Amniotic stem cell (primary cell): ENCODE measurements at regions not wholly inside any gene's neighbourhood (a gene's known extent, or its start where the extent isn't known, plus 50 kb on each side); places are given as distances from the start of the nearest gene placed in this dataset.

Source experiments
- DNase-seq: peaks from one replicate; lab custom pipeline; 2025; lab: John Stamatoyannopoulos, UW

DNA sequence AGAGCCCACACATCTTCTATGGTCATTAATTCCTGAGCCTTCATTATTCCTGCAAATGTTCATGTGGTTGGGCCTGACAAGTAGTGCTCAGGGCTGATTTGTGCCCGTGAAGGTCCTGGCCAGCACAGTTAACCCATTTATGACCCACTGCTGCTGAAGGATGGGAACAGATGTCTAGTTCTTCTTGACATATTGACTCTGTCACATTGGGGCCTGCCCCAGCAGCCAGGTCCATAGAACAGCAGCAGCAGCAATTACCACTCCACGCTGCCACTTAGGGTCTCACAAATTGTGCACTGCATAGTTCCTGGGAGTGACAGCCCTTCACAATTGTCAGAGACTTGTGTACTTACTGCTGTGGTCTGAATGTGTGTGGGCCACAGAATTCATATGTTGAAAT, 442.3 kb upstream of the RGPD4 start:
- DNase-seq: no peak

GRCh38 chr2:107385921-107386320, 440.8 kb upstream of the RGPD4 start:
- no peak for DNase-seq

- DNase-seq: no peak
These were observed 434.4 kb upstream of the RGPD4 start for GRCh38 chr2:107392241-107392704.

DNA sequence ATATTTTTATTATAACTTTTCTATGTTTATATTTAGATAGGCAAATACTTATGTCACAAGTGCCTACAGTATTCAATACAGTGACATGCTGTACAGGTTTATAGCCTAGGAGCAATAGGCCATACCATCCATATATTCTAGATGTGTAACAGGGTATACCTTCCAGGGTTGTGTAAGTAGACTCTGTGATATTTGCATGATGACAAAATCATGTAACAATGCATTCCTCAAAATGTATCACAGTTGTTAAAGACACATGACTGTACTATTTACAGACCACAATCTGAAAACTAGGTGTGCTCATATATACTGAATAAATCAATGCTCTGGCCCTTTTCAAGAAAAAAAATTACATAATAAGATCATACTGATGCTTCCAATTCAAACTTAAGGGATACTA, 433.2 kb upstream of the RGPD4 start:
- no peak for DNase-seq

DNA sequence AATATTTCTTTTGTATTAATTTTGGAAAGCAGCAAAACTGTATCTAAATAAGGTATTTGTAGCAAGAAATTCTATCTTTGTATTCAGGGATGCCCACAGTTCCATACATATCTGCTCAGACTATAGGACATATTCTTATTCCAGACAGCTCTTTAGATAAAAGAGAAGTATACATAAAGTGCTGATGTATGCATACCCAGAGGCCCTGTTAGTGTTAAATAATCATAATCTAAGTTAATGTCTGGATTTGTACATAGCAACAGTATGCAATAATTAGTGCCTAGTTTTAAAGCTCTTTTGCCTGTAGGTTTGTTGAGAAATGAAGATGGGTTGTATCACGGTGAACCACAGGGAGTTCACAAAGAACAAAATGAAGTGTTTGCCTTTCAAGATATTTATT, 428.0 kb upstream of the RGPD4 start:
- no peak for DNase-seq

DNA sequence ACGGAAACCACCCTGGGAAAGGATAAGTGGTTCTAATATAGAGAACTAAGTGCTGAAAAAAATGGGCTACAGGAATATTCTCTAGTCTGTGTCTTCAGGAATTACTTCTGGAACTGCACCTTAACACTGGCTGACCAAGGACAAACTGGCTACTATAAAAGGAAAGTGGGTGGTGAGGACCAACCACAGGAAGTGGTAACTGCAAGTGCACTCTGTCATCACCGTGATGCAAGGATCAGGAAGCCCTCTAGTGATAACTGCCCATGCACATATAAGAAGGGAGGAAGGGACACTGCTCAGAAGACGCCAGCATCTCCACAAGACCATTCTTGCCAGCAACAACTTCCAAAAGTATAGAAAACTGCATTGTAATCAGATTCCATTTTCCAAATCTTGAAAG, 424.4 kb upstream of the RGPD4 start:
- DNase-seq: no peak

GRCh38 chr2:107405261-107405660, 421.4 kb upstream of the RGPD4 start:
- DNase-seq: no peak

DNA sequence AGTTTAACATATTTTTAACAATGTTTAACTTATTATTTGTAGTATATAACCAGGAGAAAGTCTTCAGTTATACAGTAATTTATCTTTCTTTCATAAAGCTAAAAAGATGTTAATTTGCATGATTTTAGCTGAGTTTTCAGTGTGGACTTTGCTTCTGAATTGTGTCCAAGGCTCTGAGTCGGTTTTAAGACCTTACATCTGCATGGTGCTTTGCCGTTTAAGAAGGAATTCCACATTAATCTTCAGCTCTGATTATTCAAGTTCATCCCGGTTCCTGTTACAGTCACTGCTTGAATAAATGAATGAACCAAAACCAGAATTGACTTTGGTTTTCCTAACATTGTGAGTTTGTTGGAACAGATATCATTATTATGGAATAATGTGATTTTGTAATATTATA, 419.7 kb upstream of the RGPD4 start:
- DNase-seq: no peak

DNA sequence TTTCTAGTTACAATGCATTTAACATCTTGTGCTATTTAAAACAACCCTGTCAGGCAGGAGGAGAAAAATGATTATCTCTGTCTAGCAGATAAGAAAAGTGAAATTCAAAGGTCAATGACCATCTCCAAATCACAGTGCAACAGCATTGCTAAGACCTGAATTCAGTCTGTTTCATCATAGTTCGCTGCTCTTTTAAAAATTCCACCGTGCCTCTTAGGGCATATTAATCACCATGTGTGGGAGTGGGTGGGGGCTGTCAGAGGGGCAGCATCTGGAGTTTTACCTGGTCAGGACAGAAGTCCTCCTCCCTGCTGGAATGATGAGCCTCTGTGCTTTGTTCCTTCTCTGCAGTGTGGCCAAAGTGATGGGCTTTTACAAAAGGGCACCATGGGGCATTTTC, 418.7 kb upstream of the RGPD4 start:
- no peak for DNase-seq

DNA sequence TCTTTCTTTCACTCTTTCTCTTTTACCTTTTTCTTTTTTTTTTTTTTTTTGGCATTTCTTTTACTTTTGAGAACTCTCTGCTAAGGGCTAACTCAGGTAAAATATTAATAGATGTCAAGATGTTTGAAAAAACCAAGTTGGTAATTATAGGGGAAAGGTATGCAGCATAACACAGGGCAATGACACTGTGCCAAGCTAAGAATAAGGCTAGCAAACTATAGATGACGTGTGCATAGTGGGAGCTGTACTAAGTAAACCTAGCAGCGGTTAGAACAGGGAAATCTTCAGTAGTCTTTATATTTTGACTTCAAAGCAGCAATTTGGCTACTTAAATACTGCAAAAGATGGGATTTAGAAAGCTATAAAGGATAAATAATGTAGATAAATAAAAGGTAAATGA, 415.4 kb upstream of the RGPD4 start:
- no peak for DNase-seq

GRCh38 chr2:107412209-107412904, 414.3 kb upstream of the RGPD4 start:
- DNase-seq: no peak

GRCh38 chr2:107412981-107413380, 413.7 kb upstream of the RGPD4 start:
- DNase-seq: no peak

GRCh38 chr2:107414376-107414775, 412.3 kb upstream of the RGPD4 start:
- DNase-seq: no peak

- no peak for DNase-seq
These were observed 408.0 kb upstream of the RGPD4 start for GRCh38 chr2:107418708-107419107.

GRCh38 chr2:107419191-107419590, 407.5 kb upstream of the RGPD4 start:
- DNase-seq: no peak

- DNase-seq: no peak
These were observed 397.9 kb upstream of the RGPD4 start for GRCh38 chr2:107428781-107429180.

- DNase-seq: no peak
These were observed 396.7 kb upstream of the RGPD4 start for GRCh38 chr2:107430006-107430405.

GRCh38 chr2:107430596-107431266, 396.0 kb upstream of the RGPD4 start:
- no peak for DNase-seq

DNA sequence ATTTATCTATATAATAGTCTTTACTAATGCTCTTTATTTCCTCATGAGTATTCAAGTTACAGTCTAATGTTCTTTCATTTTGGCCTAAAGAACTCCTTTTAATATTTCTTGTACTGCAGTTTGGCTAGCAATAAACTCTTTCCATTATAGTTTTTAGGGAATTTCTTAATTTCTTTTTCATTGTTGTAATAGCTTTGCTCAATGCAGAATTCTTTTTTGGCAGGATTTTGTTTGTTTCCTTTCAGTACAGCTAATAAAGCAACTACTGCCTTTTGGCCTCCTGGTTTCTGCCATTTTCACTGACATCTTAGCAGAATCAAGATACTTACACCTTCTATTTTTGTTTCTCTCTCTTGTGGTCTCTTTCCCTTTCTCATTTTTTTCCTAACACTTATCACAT, 390.4 kb upstream of the RGPD4 start:
- no peak for DNase-seq

- no peak for DNase-seq
These were observed 389.4 kb upstream of the RGPD4 start for GRCh38 chr2:107437265-107437664.

DNA sequence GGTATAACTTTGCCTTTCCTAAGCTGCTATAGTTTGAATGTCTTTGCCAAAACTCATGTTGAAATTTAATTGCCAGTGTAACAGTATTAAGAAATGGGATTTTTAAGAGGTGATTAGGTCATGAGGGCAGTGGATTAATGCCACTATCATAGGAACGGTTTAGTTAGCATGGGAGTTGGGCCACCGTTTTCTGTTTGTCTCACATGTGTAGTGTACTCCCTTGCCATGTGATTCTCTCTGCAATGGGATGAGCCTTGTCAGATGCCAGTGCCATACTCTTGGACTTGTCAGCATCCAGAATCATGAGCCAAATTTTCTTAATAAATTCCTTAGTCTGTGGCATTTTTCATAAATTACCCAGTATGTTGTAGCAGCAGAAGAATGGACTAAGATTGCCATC, 388.9 kb upstream of the RGPD4 start:
- DNase-seq: no peak

GRCh38 chr2:107448160-107448559, 378.5 kb upstream of the RGPD4 start:
- DNase-seq: no peak

- DNase-seq: no peak
These were observed 365.4 kb upstream of the RGPD4 start for GRCh38 chr2:107461301-107461700.

DNA sequence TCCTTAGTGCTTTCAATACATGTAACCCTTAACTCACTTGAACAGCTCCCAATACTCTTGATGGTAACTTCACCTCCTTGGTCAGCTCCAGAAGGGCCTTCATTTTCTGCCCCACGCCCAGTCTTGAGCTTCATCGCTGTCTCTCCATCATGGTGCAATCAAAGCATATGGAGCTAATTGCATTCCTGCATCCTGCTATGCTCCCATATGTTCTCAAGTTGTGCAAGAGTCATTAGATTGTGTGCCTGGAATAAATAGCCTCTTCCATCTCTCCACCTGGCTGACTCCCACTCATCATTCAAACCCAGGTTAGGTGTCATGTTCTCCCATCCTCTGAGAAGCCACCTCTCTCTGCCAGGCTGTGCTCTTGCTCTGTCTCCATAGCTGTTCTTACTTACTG, 364.5 kb upstream of the RGPD4 start:
- DNase-seq: no peak
